Tibial artery (tissue), 4 donors: ENCODE measurements at regions not wholly inside any gene's neighbourhood (a gene's known extent, or its start where the extent isn't known, plus 50 kb on each side); places are given as distances from the start of the nearest gene placed in this dataset.

Experiments
- DNase-seq, 2 donors: peaks; one replicate each; pipeline ENCODE4 v3.0.0-alpha.2; 2019
- H3K27ac ChIP-seq, 2 donors: fragments of 200-600 bp; sonication (generic) in 1 of 2; 1 replicate in 1 of 2; 2 replicates in 1 of 2; pipeline ENCODE4 v1.5.1; 2018 to 2019; ENCODE audit warnings: mild to moderate bottlenecking in 1 of 2
- H3K27me3 ChIP-seq, 2 donors: fragments of 200-600 bp; sonication (generic) in 1 of 2; one replicate each; pipeline versions ENCODE4 v1.5.1 to v1.6.0; 2016 to 2019
- H3K36me3 ChIP-seq, 3 donors: fragments of 200-600 bp; sonication (generic) in 2 of 3; one replicate each; pipeline ENCODE4 v1.5.1; 2016 to 2019; ENCODE audit warnings: mild to moderate bottlenecking in 2 of 3
- H3K4me1 ChIP-seq, 4 donors: fragments of 200-600 bp; sonication (generic) in 2 of 4; 1 replicate in 3 of 4; 2 replicates in 1 of 4; pipeline ENCODE4 v1.5.1; 2016 to 2019
- H3K4me3 ChIP-seq, 2 donors: fragments of 200-600 bp; sonication (generic) in 1 of 2; 1 replicate in 1 of 2; 2 replicates in 1 of 2; pipeline ENCODE4 v1.5.1; 2018 to 2019; ENCODE audit warnings: mild to moderate bottlenecking in 2 of 2
- H3K9me3 ChIP-seq, 3 donors: fragments of 200-600 bp; sonication (generic) in 1 of 3; one replicate each; pipeline ENCODE4 v1.5.1; 2016 to 2019
- CTCF ChIP-seq, 2 experiments: fragments of 200-600 bp in 1 of 2; fragments of 450-650 bp in 1 of 2; IDR thresholded peaks; one replicate each; pipeline ENCODE4 v1.5.1; 2017 to 2019; ENCODE audit warnings: antibody characterized with exemption in 2 of 2, mild to moderate bottlenecking in 1 of 2, moderate library complexity in 1 of 2
- intact Hi-C: fragments of 100-400 bp; cut with DNase I; formaldehyde crosslinking; loops from one replicate; pipeline ENCODE4 v1.15.0; 2023; ENCODE audit warnings: low total_unique reads

- Histone ChIP-seq H3K4me3 (no peak overlapping the region), H3K27me3 (no peaks in the 10 kb centered on the region), H3K9me3 (no peaks in the 10 kb centered on the region), H3K27ac (no peak overlapping the region), H3K4me1 (no peaks in the 10 kb centered on the region), H3K36me3 (no peaks in the 10 kb centered on the region)
- intact Hi-C loops, result no loop called here
- no peak for TF ChIP-seq CTCF (IDR thresholded peaks at IDR 0.05)
- DNase-seq, result no peak
These were observed 417.6 kb upstream of the LRRTM4 start for GRCh38 chr2:77939801-77940200.

- Histone ChIP-seq H3K9me3 (no peaks in the 10 kb centered on the region), H3K27me3 (no peaks in the 10 kb centered on the region), H3K4me3 (no peak overlapping the region), H3K4me1 (no peaks in the 10 kb centered on the region), H3K27ac (no peak overlapping the region), H3K36me3 (no peaks in the 10 kb centered on the region)
- no peak for TF ChIP-seq CTCF (IDR thresholded peaks at IDR 0.05)
- intact Hi-C loops, result no loop called here
- DNase-seq, result no peak
These were observed 432.8 kb upstream of the LRRTM4 start for GRCh38 chr2:77954931-77955330.

GRCh38 chr2:77962943-77963342, 440.8 kb upstream of the LRRTM4 start:
- H3K4me3 ChIP-seq, result no peak overlapping the region
- H3K27me3 ChIP-seq, result no peaks in the 10 kb centered on the region
- DNase-seq, result no peak
- no peak overlapping the region for H3K27ac ChIP-seq
- H3K9me3 ChIP-seq, result no peaks in the 10 kb centered on the region
- no peak for TF ChIP-seq CTCF (IDR thresholded peaks at IDR 0.05)
- H3K4me1 ChIP-seq, result no peaks in the 10 kb centered on the region
- intact Hi-C loops, result no loop called here
- no peaks in the 10 kb centered on the region for H3K36me3 ChIP-seq

DNA sequence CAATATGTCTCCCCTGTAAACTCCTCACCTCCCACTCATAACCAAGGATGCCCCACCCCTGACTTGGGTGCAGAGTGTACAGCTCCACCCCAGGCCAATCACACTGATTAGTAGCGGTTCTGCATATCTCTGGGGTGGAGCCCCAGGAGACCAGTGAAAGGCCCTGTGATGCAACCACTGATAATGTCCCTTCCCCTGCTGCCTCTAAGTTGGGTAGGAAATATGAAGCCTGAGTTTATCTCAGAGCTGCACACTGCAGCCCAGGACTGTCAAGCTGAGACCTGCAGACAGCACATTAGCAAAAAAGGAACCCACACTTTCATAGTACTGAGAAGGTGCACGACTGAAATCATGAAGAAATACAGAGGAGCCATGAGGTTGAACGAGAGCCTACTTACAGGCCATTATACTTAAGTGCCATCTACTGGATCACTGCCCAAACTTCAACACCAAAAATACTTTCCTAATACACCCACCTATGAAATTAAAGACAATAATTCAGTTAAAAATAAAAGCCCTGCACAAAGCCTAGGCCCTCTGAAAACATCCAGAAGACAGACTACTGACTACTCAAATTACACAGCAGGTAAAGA, 455.4 kb upstream of the LRRTM4 start:
- Histone ChIP-seq H3K4me3 (no peak overlapping the region), H3K9me3 (no peaks in the 10 kb centered on the region), H3K4me1 (no peaks in the 10 kb centered on the region), H3K27me3 (no peaks in the 10 kb centered on the region), H3K36me3 (no peaks in the 10 kb centered on the region), H3K27ac (no peak overlapping the region)
- intact Hi-C loops, result no loop called here
- no peak for DNase-seq
- no peak for TF ChIP-seq CTCF (IDR thresholded peaks at IDR 0.05)

DNA sequence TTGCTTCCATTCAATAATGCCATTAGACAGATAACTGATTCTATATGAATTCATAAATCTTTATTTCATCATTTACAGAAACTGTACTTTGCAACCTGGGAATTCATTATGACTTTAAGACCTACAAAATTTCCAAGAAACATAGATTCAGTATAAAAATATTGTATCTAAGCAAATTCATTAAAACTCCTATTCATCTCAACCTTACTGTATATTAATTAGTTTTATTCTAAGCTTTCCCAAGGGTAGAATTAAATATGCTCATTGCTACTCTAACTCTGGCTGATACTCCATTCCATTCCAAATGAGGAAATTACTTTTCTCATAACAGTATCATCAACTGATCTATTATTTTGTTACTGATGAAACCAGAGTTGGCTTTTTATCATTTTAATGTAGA, 473.0 kb upstream of the LRRTM4 start:
- H3K4me3 ChIP-seq, result no peak overlapping the region
- no peaks in the 10 kb centered on the region for H3K27me3 ChIP-seq
- intact Hi-C loops, result no loop called here
- H3K4me1 ChIP-seq, result no peaks in the 10 kb centered on the region
- no peaks in the 10 kb centered on the region for H3K36me3 ChIP-seq
- DNase-seq, result no peak
- TF ChIP-seq CTCF (IDR thresholded peaks at IDR 0.05), result no peak
- H3K9me3 ChIP-seq, result no peaks in the 10 kb centered on the region
- H3K27ac ChIP-seq, result no peak overlapping the region

GRCh38 chr2:77999376-77999775, 477.2 kb upstream of the LRRTM4 start:
- H3K4me1 ChIP-seq, result no peaks in the 10 kb centered on the region
- intact Hi-C loops, result no loop called here
- TF ChIP-seq CTCF (IDR thresholded peaks at IDR 0.05), result no peak
- H3K4me3 ChIP-seq, result no peak overlapping the region
- no peaks in the 10 kb centered on the region for H3K9me3 ChIP-seq
- no peak overlapping the region for H3K27ac ChIP-seq
- no peaks in the 10 kb centered on the region for H3K36me3 ChIP-seq
- DNase-seq, result no peak
- H3K27me3 ChIP-seq, result no peaks in the 10 kb centered on the region
